ENCODE measurements at regions not wholly inside any gene's neighbourhood (a gene's known extent, or its start where the extent isn't known, plus 50 kb on each side); places are given as distances from the start of the nearest gene placed in this dataset.

DNA sequence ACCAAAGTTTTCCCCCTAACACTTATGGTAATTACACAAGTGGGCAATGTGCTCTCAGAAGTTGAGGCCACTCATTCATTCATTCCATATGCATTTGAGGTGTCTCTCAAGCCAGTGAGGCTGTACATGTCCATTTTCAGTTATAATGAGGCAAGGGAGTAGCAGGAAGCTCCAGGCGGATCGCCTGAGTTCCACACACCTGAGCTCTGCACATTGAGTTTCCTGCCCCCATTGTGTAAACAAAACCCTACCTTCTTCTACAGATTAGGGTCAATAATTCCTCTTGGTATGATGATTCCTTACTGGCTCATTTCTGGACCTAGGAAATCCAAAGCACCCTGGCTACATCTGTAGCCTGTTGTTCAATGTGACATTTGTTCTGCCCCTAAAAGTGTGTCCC lies 555.3 kb downstream of the MED13L start (continued):
- no peak for TF ChIP-seq CEBPB (IDR thresholded peaks at IDR 0.05; ENCODE audit: low read depth, low read length)
- TF ChIP-seq, protein P1, sequence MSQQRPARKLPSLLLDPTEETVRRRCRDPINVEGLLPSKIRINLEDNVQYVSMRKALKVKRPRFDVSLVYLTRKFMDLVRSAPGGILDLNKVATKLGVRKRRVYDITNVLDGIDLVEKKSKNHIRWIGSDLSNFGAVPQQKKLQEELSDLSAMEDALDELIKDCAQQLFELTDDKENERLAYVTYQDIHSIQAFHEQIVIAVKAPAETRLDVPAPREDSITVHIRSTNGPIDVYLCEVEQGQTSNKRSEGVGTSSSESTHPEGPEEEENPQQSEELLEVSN (IDR thresholded peaks at IDR 0.05), result no peak
- TF ChIP-seq EP300 (IDR thresholded peaks at IDR 0.05; ENCODE audit: borderline replicate concordance in 1 of 2, low read depth in 2 of 2, low read length in 2 of 2), result no peak

Measured in H1 (cell line).